B cell (primary cell): ENCODE measurements at regions not wholly inside any gene's neighbourhood (a gene's known extent, or its start where the extent isn't known, plus 50 kb on each side); places are given as distances from the start of the nearest gene placed in this dataset.

Experiments
- ATAC-seq: fragments of 200-7000 bp; cut with Tn5 transposase; one replicate; pipeline ENCODE4 v1.10.0; 2021; ENCODE audit warnings: low read depth, mild to moderate bottlenecking, moderate number of reproducible peaks, moderate library complexity
- CTCF ChIA-PET: fragments of 350-600 bp; sonication (Branson Sonifier 250); formaldehyde crosslinking; loops from one replicate; lab custom pipeline; 2021; ENCODE audit warnings: antibody characterized with exemption, inconsistent platforms; lab: Charles Lee
- POLR2A ChIA-PET: fragments of 350-600 bp; sonication (Branson Sonifier 250); formaldehyde crosslinking; loops from one replicate; lab custom pipeline; 2021; ENCODE audit warnings: antibody characterized with exemption; lab: Charles Lee
- DNase-seq: peaks from one replicate; pipeline ENCODE4 v3.0.0; 2013
- H2AFZ ChIP-seq: 2 replicates; pipeline ENCODE4 v1.6.1; 2012; ENCODE audit warnings: mild to moderate bottlenecking, low read depth, low read length; ENCODE audit not compliant: insufficient read depth, poor library complexity, severe bottlenecking
- H3K27ac ChIP-seq, 2 donors: 1 replicate in 1 of 2; 2 replicates in 1 of 2; pipeline ENCODE4 v1.5.1; 2012 to 2013; ENCODE audit warnings: low read length in 2 of 2, mild to moderate bottlenecking in 2 of 2, moderate library complexity in 1 of 2
- H3K27me3 ChIP-seq, 4 experiments: fragments of 200-600 bp in 1 of 4; sonication (generic) in 1 of 4; replicated peaks in 1 of 4; 1 replicate in 2 of 4; 2 replicates in 2 of 4; pipeline versions ENCODE4 v1.6.1 to v1.7.0; 2013 to 2016; ENCODE audit warnings: low read length in 3 of 4, mild to moderate bottlenecking in 2 of 4, mixed read lengths in 1 of 4, moderate library complexity in 1 of 4; ENCODE audit not compliant: insufficient read depth in 4 of 4, control insufficient read depth in 3 of 4; ENCODE audit errors: control extremely low read depth in 1 of 4
- H3K36me3 ChIP-seq, 2 experiments: replicated peaks in 1 of 2; 1 replicate in 1 of 2; 2 replicates in 1 of 2; pipeline versions ENCODE4 v1.6.1 to v1.7.1; 2013; ENCODE audit warnings: low read length in 1 of 2; ENCODE audit not compliant: insufficient read depth in 2 of 2, control insufficient read depth in 1 of 2; ENCODE audit errors: control extremely low read depth in 1 of 2, extremely low read depth in 1 of 2
- H3K4me1 ChIP-seq, 2 donors: fragments of 200-600 bp in 1 of 2; sonication (generic) in 1 of 2; 1 replicate in 1 of 2; 2 replicates in 1 of 2; pipeline versions ENCODE4 v1.5.1 to v1.6.1; 2013 to 2017; ENCODE audit warnings: low read length in 2 of 2; ENCODE audit not compliant: control insufficient read depth in 2 of 2, insufficient read depth in 2 of 2
- H3K4me2 ChIP-seq: replicated peaks from 2 replicates; pipeline ENCODE3; 2012; ENCODE audit warnings: mild to moderate bottlenecking, low read depth, low read length; ENCODE audit not compliant: poor library complexity, severe bottlenecking
- H3K4me3 ChIP-seq, 5 experiments: fragments of 200-600 bp in 1 of 5; sonication (generic) in 1 of 5; 1 replicate in 3 of 5; 2 replicates in 2 of 5; pipeline versions ENCODE4 v1.5.1 to v1.7.0; 2011 to 2016; ENCODE audit warnings: low read length in 4 of 5, mild to moderate bottlenecking in 4 of 5, low read depth in 2 of 5, control low read depth in 1 of 5, moderate library complexity in 1 of 5; ENCODE audit not compliant: insufficient read depth in 1 of 5; ENCODE audit errors: control extremely low read depth in 1 of 5, extremely low read depth in 1 of 5
- H3K79me2 ChIP-seq: fragments of 200-600 bp; sonication (generic); one replicate; pipeline ENCODE4 v1.6.0; 2016; ENCODE audit warnings: low read length; ENCODE audit not compliant: control insufficient read depth, insufficient read depth
- H3K9ac ChIP-seq: fragments of 200-600 bp; sonication (generic); 2 replicates; pipeline ENCODE4 v1.6.1; 2017; ENCODE audit warnings: mild to moderate bottlenecking, low read length, moderate library complexity
- H3K9me3 ChIP-seq, 3 donors: one replicate each; pipeline versions ENCODE4 v1.6.1 to v1.7.1; 2013; ENCODE audit warnings: low read length in 2 of 3; ENCODE audit not compliant: control insufficient read depth in 2 of 3, insufficient read depth in 1 of 3; ENCODE audit errors: control extremely low read depth in 1 of 3
- H4K20me1 ChIP-seq: 2 replicates; pipeline ENCODE4 v1.6.0; 2012; ENCODE audit warnings: mild to moderate bottlenecking, low read length; ENCODE audit not compliant: insufficient read depth, control insufficient read depth, poor library complexity, severe bottlenecking
- H3K27ac Mint-ChIP-seq: one replicate; pipeline ENCODE4 v1.8.0; 2021; ENCODE audit warnings: mixed read lengths
- H3K27me3 Mint-ChIP-seq: one replicate; pipeline ENCODE4 v1.8.0; 2021; ENCODE audit warnings: mixed read lengths
- H3K4me1 Mint-ChIP-seq: one replicate; pipeline ENCODE4 v1.8.0; 2021; ENCODE audit warnings: mixed read lengths
- H3K4me3 Mint-ChIP-seq: one replicate; pipeline ENCODE4 v1.8.0; 2021; ENCODE audit warnings: mixed read lengths
- H3K9me3 Mint-ChIP-seq: one replicate; pipeline ENCODE4 v1.8.0; 2022; ENCODE audit warnings: mixed read lengths; ENCODE audit not compliant: insufficient read depth
- CTCF ChIP-seq: fragments of 200-600 bp; IDR thresholded peaks from one replicate; pipeline ENCODE4 v1.8.0; 2022; ENCODE audit warnings: antibody characterized with exemption, mild to moderate bottlenecking
- EZH2 ChIP-seq: IDR thresholded peaks from 2 replicates; pipeline ENCODE4 v1.6.1; 2012; ENCODE audit warnings: borderline replicate concordance, low read depth, mild to moderate bottlenecking, moderate library complexity, low read length; ENCODE audit not compliant: insufficient read depth, poor library complexity, severe bottlenecking
- WGBS: methylation state at CpG from one replicate; pipeline ENCODE4 v1.1.5; 2013; ENCODE audit warnings: missing lambda C conversion rate; ENCODE audit not compliant: insufficient coverage; 5-methylcytosine and 5-hydroxymethylcytosine counted together
- intact Hi-C: fragments of 100-400 bp; cut with micrococcal nuclease; formaldehyde crosslinking; loops from one replicate; pipeline ENCODE4 v1.10.0; 2022

- TF ChIP-seq CTCF (no peak), EZH2 (no peak)
- Histone ChIP-seq H3K27me3 (no peaks in the 10 kb centered on the region), H3K4me3 (no peak overlapping the region), H3K79me2 (no peaks in the 10 kb centered on the region), H2AFZ (no peak overlapping the region), H3K4me2 (no peak overlapping the region), H3K4me1 (no peaks in the 10 kb centered on the region), H3K9ac (no peak overlapping the region), H3K27ac (no peak overlapping the region), H4K20me1 (no peaks in the 10 kb centered on the region), H3K9me3 (peaks cover 2 to 4% (median 3%) of the 10 kb centered on the region in 3 donors), H3K36me3 (no peaks in the 10 kb centered on the region)
- Mint-ChIP-seq H3K27me3 (no peaks in the 10 kb centered on the region), H3K27ac (no peak overlapping the region), H3K4me1 (no peaks in the 10 kb centered on the region), H3K9me3 (peaks cover 5% of the 10 kb centered on the region), H3K4me3 (no peak overlapping the region)
- POLR2A ChIA-PET: no interaction called here
- ATAC-seq (no peak), DNase-seq (no peak)
- intact Hi-C loops: no loop called here
- CTCF ChIA-PET: no interaction called here
These were observed 448.9 kb downstream of the UQCRFS1 start for GRCh38 chr19:28764066-28764465.

GRCh38 chr19:28746478-28746877 is 466.5 kb downstream of the UQCRFS1 start:
- no peaks in the 10 kb centered on the region for H3K4me1 Mint-ChIP-seq
- no peaks in the 10 kb centered on the region for H3K36me3 ChIP-seq
- H3K27me3 Mint-ChIP-seq: no peaks in the 10 kb centered on the region
- no peaks in the 10 kb centered on the region for H4K20me1 ChIP-seq
- ATAC-seq (no peak), DNase-seq (no peak)
- no peak overlapping the region for H3K9ac ChIP-seq
- no peak for TF ChIP-seq CTCF
- no peak for TF ChIP-seq EZH2
- no peaks in the 10 kb centered on the region for H3K27me3 ChIP-seq
- no peak overlapping the region for H3K4me2 ChIP-seq
- H3K4me3 Mint-ChIP-seq: no peak overlapping the region
- ChIA-PET CTCF (no interaction called here), POLR2A (no interaction called here)
- H3K79me2 ChIP-seq: no peaks in the 10 kb centered on the region
- H3K4me3 ChIP-seq: no peak overlapping the region
- WGBS: 85% methylated on average over 1 of the region's 2 CpGs
- intact Hi-C loops: no loop called here
- no peak overlapping the region for H3K27ac Mint-ChIP-seq
- H3K27ac ChIP-seq: no peak overlapping the region
- H3K9me3 ChIP-seq: peaks cover 0 to 16% (median 0%) of the 10 kb centered on the region in 3 donors
- H3K9me3 Mint-ChIP-seq: no peaks in the 10 kb centered on the region
- no peaks in the 10 kb centered on the region for H3K4me1 ChIP-seq
- no peak overlapping the region for H2AFZ ChIP-seq
